WTC11 (cell line): ENCODE measurements at regions not wholly inside any gene's neighbourhood (a gene's known extent, or its start where the extent isn't known, plus 50 kb on each side); places are given as distances from the start of the nearest gene placed in this dataset.

Experiments used
- CTCF ChIP-seq: fragments of 200-600 bp; IDR thresholded peaks from 2 replicates; pipeline ENCODE4 v1.8.0; 2022; ENCODE audit warnings: antibody characterized with exemption
- ELF4 ChIP-seq: sonication (generic); formaldehyde crosslinking; IDR thresholded peaks from 2 replicates; pipeline ENCODE4 v1.8.1; 2022; ENCODE audit warnings: low read depth, mild to moderate bottlenecking, moderate library complexity, missing genetic modification reagents
- EMX1 ChIP-seq: fragments of 250-450 bp; sonication (Bioruptor Pico); IDR thresholded peaks from 2 replicates; pipeline ENCODE4 v1.8.0; 2021; ENCODE audit warnings: mild to moderate bottlenecking
- ETV6 ChIP-seq: sonication (generic); formaldehyde crosslinking; IDR thresholded peaks from 2 replicates; pipeline ENCODE4 v1.8.1; 2022; ENCODE audit warnings: mild to moderate bottlenecking, missing genetic modification reagents
- IRF2 ChIP-seq: sonication (generic); formaldehyde crosslinking; IDR thresholded peaks from 2 replicates; pipeline ENCODE4 v1.8.0; 2022; ENCODE audit warnings: low read depth, missing genetic modification reagents, borderline replicate concordance
- KAT7 ChIP-seq: sonication (generic); formaldehyde crosslinking; IDR thresholded peaks from 2 replicates; pipeline ENCODE4 v1.8.1; 2023; ENCODE audit warnings: missing genetic modification reagents, mild to moderate bottlenecking, borderline replicate concordance
- MAX ChIP-seq: sonication (generic); formaldehyde crosslinking; IDR thresholded peaks from 2 replicates; pipeline ENCODE4 v1.8.0; 2022; ENCODE audit warnings: mild to moderate bottlenecking, missing genetic modification reagents
- NFYB ChIP-seq: sonication (generic); formaldehyde crosslinking; conservative IDR thresholded peaks from 2 replicates; pipeline ENCODE4 v1.8.0; 2022; ENCODE audit warnings: low read depth, missing genetic modification reagents
- PRDM15 ChIP-seq: sonication (generic); formaldehyde crosslinking; IDR thresholded peaks from 2 replicates; pipeline ENCODE4 v1.8.0; 2022; ENCODE audit warnings: missing genetic modification reagents
- TCF7 ChIP-seq: sonication (generic); formaldehyde crosslinking; IDR thresholded peaks from 2 replicates; pipeline ENCODE4 v1.8.0; 2022; ENCODE audit warnings: mild to moderate bottlenecking, low read depth, missing genetic modification reagents, moderate library complexity
- ZBTB21 ChIP-seq: sonication (generic); formaldehyde crosslinking; IDR thresholded peaks from 2 replicates; pipeline ENCODE4 v1.8.1; 2023; ENCODE audit warnings: mild to moderate bottlenecking, missing genetic modification reagents, borderline replicate concordance
- ZNF232 ChIP-seq: sonication (generic); formaldehyde crosslinking; IDR thresholded peaks from 2 replicates; pipeline ENCODE4 v1.8.0; 2022; ENCODE audit warnings: mild to moderate bottlenecking, missing genetic modification reagents
- ZNF423 ChIP-seq: fragments of 250-450 bp; sonication (Bioruptor Pico); IDR thresholded peaks from 2 replicates; pipeline ENCODE4 v2.1.2; 2022; ENCODE audit warnings: mild to moderate bottlenecking, moderate library complexity

GRCh38 chr12:4011597-4011996 is 138.4 kb upstream of the PARP11 start:
- TF ChIP-seq CTCF, result no peak
- no peak for TF ChIP-seq ETV6
- TF ChIP-seq ELF4, result no peak
- no peak for TF ChIP-seq KAT7
- TF ChIP-seq PRDM15 (CRISPR knock-in tag), result no peak
- TF ChIP-seq ZNF232 (CRISPR knock-in tag), result no peak
- TF ChIP-seq ZBTB21 (CRISPR knock-in tag), result no peak
- TF ChIP-seq IRF2, result no peak
- TF ChIP-seq MAX (CRISPR knock-in tag), result no peak
- TF ChIP-seq EMX1 (CRISPR knock-in tag), result no peak
- no peak for TF ChIP-seq TCF7 (CRISPR knock-in tag)
- no peak for TF ChIP-seq NFYB (CRISPR knock-in tag)
- TF ChIP-seq ZNF423, result no peak
